ENCODE measurements at regions not wholly inside any gene's neighbourhood (a gene's known extent, or its start where the extent isn't known, plus 50 kb on each side); places are given as distances from the start of the nearest gene placed in this dataset.

GRCh38 chr9:24879591-24879990, 333.9 kb upstream of the IZUMO3 start:
- no peak for TF ChIP-seq YY1 (IDR thresholded peaks at IDR 0.05; ENCODE audit: low read depth)
- no peak for TF ChIP-seq NFIC (IDR thresholded peaks at IDR 0.05)
- no peak for TF ChIP-seq USF1 (IDR thresholded peaks at IDR 0.05)
- no peak for TF ChIP-seq EP300 (IDR thresholded peaks at IDR 0.05; ENCODE audit: borderline replicate concordance)
- no peak for TF ChIP-seq ZBTB7A (IDR thresholded peaks at IDR 0.05; ENCODE audit: low read depth)
- no peak for TF ChIP-seq RAD21 (IDR thresholded peaks at IDR 0.05; ENCODE audit: low read depth)
- TF ChIP-seq MAX (IDR thresholded peaks at IDR 0.05) = no peak
